SH-SY5Y (cell line): ENCODE measurements at regions not wholly inside any gene's neighbourhood (a gene's known extent, or its start where the extent isn't known, plus 50 kb on each side); places are given as distances from the start of the nearest gene placed in this dataset.

Experiments used
- GATA2 ChIP-seq: IDR thresholded peaks from 2 replicates; pipeline ENCODE4 v1.6.1; 2011; ENCODE audit warnings: mild to moderate bottlenecking, low read depth, low read length
- GATA3 ChIP-seq: IDR thresholded peaks from 2 replicates; pipeline ENCODE4 v1.6.1; 2011; ENCODE audit warnings: low read depth, mild to moderate bottlenecking, low read length, moderate library complexity

DNA sequence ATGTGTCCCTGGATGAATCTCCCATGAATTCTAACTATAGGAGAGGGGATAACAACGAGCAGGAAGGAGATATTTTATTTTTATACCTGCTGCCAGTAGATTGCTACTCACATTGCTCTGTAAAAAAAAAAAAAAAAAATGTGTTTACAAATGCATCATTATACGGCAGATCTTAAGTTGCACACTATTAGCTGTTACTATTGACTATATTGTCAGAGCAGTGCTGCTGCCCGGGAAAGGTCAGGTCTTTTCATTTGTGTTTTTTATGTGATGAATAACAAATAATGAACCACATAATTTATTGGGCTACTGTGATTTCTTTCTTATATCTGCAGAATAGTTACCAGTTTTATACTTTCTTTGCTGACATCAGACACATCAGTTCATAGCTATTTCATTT, 393.3 kb downstream of the C6orf118 start:
- no peak for TF ChIP-seq GATA3
- no peak for TF ChIP-seq GATA2
